Left ventricle myocardium superior (tissue), 1 donor: ENCODE measurements at regions not wholly inside any gene's neighbourhood (a gene's known extent, or its start where the extent isn't known, plus 50 kb on each side); places are given as distances from the start of the nearest gene placed in this dataset.
"Not testable (repeated sequence)": the region's sequence is repeated elsewhere in the genome, so short reads cannot be mapped to it uniquely, and the experiment has no call there.

Experiments
- ATAC-seq: fragments of 200-7000 bp; cut with Tn5 transposase; one replicate; pipeline ENCODE4 v1.9.1; 2020; ENCODE audit warnings: mild to moderate bottlenecking, moderate library complexity
- DNase-seq: peaks from one replicate; pipeline ENCODE4 v3.0.0-alpha.2; 2020
- intact Hi-C: fragments of 100-400 bp; cut with micrococcal nuclease; formaldehyde crosslinking; loops from one replicate; pipeline ENCODE4 v1.11.0; 2022
- donor health status: DM: no; HTN: yes; CAD: no; lungs with severe emphysema.

DNA sequence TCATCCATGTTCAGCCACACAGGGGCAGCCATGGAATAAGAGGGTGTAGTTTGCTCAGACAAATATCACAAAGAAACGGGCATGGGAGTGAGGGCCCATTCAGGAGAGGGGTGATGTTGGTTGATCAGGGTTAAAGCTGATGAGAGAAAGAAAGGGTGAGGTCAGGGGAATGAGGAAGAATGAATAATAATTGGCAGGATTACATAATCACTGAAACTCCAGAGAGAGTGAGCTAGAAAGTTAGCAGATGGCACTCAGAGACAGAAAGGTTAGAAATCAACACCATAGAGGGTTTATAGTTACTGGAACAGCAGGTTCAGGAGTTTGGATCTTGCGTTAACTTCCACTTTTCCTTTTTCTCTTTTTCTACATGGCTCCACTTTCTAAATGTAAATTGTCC lies 113.9 kb downstream of the TAF11L14 start:
- intact Hi-C loops: no loop called here
- DNase-seq: no peak
- no peak for ATAC-seq

DNA sequence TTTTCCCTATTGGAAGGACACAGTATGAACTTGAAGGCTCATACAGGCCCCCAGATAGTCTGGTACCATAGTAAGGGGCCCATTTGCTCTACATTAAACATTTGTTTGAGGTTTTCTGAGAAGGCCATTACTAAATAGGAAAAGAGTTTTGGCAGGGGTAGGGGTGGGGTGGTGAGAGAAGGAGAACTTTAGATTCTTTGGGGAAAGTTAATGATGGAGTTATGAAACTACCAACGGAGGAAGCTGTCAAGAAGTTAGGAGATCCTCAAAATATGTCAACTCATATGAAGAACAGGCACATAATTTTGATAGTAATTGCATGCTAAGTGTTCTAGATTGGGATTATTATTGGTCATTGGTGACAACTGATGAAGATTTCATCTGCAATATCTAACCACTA lies 114.7 kb downstream of the TAF11L14 start:
- intact Hi-C loops: no loop called here
- ATAC-seq: no peak

DNA sequence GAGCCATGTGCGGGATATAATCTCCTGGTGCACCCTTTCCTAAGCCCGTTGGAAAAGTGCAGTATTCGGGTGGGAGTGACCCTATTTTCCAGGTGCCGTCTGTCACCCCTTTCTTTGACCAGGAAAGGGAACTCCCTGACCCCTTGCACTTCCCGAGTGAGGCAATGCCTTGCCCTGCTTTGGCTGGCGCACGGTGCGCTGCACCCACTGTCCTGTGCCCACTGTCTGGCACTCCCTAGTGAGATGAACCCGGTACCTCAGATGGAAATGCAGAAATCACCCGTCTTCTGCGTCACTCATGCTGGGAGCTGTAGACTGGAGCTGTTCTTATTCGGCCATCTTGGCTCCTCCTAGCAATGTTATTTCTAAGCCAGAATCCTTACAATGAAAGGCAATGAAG lies 121.1 kb downstream of the TAF11L14 start:
- ATAC-seq, DNase-seq, intact Hi-C loops: not testable (repeated sequence)

More for the DNA sequence above, 114.7 kb downstream of the TAF11L14 start:
- no peak for DNase-seq

DNA sequence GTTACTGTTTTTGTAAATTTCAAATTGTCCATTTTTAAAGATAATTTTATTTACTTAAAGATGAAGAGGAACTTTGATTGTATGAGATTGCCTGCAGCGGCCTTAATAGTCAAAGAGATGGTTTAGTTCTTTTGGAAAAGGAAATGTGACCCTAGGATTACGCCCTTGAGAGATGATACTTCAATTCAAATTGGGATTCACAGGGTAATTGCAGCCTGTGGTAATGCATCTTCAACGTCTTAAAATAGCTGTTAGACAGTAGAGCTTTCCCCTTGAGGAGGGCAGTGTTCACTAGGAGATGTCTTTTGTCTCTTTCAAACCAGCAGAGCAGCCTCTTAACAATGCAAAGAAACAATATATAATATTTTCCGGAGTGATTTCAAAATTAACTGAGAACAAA lies 127.1 kb downstream of the TAF11L14 start:
- intact Hi-C loops: no loop called here
- DNase-seq: no peak
- no peak for ATAC-seq

DNA sequence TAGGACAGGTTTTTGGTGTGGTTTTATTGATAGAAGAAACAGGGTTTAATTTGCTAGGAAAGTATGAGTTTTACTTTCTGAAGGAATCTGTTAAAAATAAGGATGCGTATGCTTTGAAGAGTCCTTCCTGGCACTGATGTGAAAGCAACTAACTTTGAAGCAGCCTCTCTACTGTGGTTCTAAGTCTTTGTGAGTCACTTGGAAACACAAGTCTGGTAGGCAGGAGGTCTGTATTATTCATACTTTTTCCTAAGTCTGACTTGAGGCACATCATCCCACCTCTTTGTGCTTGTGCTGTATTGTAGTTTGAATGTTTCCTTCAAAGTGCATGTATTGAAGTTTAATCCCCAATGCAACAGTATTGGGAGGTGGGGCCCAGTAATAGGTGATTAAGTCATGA lies 129.0 kb downstream of the TAF11L14 start:
- intact Hi-C loops: no loop called here
- no peak for DNase-seq
- ATAC-seq: no peak

DNA sequence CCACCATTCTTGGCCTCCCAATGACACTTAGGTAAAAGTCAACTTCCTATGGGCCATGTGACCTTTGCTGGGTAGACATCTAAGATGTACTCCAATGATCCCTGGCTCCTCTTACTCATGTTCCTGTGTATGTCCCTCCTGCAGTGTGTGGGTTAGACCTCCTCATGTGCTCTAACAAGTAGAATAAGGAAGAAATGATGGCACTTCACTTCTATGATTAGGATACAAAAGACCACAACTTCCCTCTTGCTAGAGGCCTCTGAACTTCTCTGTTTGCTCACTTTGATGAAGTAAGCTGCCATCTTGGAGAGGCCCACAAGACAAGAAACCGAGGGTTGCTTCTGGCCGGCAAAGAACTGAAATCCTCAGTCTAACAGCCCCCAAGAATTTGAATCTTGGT lies 131.8 kb downstream of the TAF11L14 start:
- DNase-seq: no peak
- intact Hi-C loops: no loop called here
- ATAC-seq: no peak

DNA sequence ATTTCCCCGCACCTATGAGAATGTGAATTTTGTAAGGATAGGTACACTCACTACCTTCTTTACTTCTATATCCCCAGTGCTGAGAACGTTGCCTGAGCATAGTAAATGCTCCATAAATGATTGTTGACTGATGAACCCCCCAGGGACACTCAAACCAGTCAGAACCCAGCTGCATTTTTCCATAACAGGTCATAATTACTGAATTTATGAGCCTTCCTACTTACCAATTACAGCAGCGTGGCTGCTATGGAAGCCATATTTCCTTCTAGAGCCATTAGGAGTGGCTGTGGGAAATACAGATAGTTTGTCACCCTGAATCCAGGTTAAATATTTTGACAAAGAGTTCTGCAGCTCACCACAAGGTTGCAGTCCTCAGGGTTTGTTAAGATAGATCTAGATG lies 135.0 kb downstream of the TAF11L14 start:
- intact Hi-C loops: no loop called here
- ATAC-seq (no peak), DNase-seq (no peak)

DNA sequence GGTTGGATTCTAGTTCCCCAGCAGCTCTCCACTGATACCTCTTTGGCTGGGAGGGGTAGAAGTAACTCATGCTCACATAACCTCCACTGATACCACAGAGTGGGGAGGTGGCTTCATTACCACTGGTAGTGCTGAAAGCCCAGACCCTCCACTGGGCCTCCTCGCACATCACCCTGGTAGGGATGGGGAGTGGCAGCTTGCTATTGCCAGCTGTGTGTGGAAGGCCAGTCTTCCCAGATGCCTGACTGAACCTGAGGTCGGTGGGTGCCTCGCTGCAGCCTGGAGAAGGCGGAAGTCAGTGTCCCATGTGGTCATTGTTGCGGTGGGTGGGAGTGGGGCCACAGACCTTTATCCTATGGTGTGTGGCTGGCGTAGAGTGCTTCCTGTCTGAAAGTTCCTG lies 138.0 kb downstream of the TAF11L14 start:
- ATAC-seq (no peak), DNase-seq (no peak)
- intact Hi-C loops: no loop called here

DNA sequence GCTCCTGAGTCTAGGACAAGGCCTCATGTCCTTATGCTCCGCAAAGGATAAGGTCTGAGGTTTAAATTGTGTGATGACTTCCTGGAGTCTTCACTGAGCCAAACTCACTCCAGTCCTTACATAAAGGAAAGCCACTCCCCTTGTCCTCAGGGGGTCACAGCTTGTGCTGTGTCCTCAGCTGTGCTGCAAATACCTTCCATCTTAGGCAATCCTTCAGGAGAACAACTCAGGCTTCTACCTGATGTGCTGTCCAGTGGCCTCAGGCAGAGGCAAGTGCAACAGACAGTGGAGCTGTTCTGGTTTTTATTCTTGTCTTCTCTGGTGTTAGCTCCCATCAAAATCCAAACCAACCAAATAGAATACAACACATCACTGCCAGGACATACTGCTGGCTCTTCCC lies 151.5 kb downstream of the TAF11L14 start:
- DNase-seq (no peak), ATAC-seq (no peak)
- intact Hi-C loops: no loop called here

DNA sequence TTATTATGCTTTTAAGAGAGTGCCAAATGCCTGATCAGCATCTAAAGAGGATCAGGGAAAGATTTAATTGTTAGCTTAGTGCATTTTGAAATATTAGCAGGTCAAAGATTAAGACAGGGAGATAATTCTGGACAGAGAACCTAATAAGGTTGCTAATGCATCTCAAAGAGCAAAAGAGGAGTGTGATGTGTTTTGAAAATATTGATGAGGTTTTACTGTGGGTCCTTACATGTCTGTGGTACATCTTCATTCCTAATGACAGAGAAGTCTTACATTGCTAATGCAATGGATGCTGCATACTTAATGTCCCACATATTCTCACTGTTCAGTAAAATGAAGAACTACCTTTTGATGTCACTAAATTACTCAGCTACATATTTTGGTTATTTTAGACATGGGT lies 154.1 kb downstream of the TAF11L14 start:
- DNase-seq (no peak), ATAC-seq (no peak)
- intact Hi-C loops: no loop called here

DNA sequence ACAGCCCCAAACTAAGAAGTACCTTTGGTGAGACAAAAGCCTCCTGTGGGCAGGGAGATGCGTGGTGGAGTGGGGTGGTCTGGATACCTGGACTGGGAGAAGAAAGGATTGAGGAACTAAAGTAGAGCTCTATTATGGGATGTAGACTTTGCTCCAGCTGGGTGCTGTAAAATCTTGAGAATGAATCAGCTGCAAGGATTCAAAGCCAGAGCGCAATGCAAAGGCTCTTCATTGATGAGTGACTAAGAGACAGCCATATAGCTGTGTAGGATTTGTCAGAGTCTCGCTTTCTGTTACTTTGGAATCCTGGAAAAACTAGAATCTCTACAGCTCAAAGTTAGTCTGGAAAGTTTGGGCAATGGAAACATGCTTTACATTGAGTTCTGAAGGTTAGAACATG lies 159.9 kb downstream of the TAF11L14 start:
- intact Hi-C loops: no loop called here
- DNase-seq (no peak), ATAC-seq (no peak)

DNA sequence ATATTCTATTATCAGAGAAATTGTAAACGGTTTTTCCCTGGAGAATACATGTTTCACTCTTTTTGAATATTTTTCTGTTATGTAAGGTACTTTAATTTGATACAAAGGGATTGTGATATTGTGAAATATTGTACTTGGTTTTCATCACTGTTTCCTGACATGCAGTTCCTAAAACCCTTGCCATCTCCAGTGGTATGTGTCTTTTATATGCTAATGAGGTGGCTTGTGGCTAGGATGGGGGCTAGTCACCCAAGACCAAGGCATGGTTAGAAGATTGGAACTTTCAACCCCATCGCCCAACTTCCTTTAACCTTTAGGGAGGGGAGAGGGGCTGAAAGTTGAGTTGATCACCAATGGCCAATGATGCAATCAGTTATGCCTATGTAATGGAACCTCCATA lies 160.6 kb downstream of the TAF11L14 start:
- ATAC-seq (no peak), DNase-seq (no peak)
- intact Hi-C loops: no loop called here

DNA sequence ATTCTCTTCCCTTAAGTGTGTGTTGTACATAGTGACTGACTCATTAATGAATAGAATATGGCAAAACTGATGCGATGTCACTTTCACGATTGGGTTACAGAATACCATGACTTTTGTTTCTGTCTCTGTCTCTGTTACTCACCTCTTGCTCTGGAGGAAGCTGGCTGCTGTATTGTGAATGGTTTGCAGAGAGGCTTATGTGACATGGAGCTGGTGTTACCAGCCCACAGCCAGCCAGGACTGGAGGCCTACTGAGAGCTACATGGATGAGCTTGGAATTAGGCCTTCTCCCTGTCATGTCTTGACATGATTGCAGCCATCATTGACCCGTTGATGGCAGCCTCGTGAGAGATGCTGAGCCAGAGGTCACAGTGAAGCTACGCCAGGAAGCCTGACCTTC lies 161.9 kb downstream of the TAF11L14 start:
- intact Hi-C loops: no loop called here
- DNase-seq (no peak), ATAC-seq (no peak)

DNA sequence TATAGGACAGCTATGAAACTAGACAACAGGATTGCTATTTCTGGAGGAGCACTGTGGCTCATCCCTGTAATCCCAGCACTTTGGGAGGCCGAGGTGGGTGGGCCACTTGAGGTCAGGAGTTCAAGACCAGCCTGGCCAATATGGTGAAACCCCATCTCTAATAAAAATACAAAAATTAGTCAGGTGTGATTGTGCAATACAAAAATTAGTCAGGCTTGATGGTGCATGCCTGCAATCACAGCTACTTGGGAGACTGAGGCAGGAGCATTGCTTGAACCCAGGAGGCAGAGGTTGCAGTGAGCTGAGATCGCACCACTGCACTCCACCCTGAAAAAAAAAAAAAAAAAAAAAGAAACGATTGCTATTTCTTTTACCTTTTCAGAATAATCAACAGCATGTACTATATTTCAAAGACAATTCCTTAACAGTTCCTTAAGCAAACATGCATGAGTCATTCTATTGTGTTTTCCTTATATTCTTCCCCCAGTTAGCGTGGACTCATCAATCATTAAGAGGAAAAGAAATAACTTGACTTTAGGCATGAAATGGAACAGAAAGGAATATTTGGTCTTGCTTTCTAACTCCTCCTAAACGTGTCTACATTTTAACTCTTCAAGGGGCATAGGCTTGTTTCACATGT lies 162.6 kb downstream of the TAF11L14 start:
- ATAC-seq (no peak), DNase-seq (no peak)
- intact Hi-C loops: no loop called here

DNA sequence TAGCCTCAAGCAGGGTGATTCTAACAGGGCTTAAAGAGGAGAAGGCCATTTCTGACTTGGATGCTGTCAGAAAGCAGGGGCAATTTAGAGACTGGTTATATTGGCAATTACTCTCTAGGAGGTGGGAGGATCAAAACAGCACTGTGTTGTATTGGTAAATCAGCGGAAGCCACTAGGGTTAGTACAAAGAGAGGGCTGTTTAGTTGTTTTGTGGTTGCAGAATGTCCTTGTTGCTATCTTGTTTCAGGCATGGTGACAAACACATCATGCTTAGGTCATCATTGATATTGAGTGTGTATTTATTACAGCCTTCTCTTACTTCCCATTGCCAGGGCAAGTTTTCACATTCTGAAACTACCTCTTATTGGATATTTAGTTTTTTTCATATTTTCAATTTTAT lies 165.3 kb downstream of the TAF11L14 start:
- intact Hi-C loops: no loop called here
- DNase-seq: no peak
- no peak for ATAC-seq

DNA sequence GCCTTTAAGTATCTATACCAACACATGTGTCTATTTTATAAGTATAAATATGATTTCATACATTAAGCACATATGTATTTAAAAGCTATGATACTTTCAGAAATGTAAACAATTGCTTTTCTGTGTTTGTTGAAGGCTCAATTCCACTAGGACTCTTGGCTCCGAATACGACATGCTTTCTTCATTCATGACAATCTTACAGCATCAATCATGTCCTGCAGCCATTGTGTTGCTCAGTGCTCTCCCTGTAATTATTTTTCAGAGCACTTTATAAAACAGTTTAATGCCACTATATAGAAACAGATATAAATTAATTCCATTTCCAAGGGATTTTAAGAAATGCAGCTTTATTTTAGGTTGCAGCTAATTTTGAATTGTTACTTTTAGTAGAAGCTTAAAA lies 167.3 kb downstream of the TAF11L14 start:
- no peak for ATAC-seq
- intact Hi-C loops: no loop called here

DNA sequence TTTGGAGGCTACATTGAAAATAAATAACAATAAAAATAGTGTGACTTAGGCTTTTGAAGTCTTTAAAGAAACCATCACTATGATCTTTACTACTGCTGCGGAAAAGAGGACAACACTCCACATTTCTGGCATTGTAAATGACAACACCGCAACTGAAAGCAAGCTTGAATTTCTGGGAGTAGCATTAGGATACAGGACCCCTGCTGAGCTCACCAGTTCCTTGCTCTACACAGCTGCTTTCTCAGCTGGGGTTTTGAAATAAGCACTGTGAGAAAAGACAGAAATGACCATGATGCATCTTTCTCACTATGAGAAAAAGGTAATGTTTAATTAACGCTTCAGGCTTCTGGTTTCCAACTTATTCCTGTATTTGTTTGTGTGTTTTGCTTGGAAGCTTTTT lies 168.0 kb downstream of the TAF11L14 start:
- no peak for ATAC-seq
- no peak for DNase-seq
- intact Hi-C loops: no loop called here

More for the DNA sequence above, 167.3 kb downstream of the TAF11L14 start:
- no peak for DNase-seq

DNA sequence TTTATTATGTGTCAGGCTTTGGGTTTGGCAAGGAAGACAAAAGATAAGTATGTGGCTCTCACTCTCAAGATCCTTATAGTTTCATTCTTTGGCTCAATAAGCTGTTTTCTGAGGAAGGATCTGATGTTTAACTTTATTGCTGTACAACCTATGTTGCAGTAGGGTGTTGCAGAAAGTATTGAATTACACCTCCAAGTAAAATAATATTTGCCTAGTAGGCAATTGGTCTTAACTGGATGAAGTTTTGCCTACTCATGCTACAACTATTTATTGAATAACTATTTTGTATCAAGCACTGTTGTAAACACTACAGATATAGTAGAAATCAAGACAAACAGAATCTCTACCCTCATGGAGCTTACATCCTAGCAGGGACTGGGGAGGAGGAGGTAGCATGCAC lies 169.7 kb downstream of the TAF11L14 start:
- no peak for DNase-seq
- ATAC-seq: no peak
- intact Hi-C loops: no loop called here

DNA sequence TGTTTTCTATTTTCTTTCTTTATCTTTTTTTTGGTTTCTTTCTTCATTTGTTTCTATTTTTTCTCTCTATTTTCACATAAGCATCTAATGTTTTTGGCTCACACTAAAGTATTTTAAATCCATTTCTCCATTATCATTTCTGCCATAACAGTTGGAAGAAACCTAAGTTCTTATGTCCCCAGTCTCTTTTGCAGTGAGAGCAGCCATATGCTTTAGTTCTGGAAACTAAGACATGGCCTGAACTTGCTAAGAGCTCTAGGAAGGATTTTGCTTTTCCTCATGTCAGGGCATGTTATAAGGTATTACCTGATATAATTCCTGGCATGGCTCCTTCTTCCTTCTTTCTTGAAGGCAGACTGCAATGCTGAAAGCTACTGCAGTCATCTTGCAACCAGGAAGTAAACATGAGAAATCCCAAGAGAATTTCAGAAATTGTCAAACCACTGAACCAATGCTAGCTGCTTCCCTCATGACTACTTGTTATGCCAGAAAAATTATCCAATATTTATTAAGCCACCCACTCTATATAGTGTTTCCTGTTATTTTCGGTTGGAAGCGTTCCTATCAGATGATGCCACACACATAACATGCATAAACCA lies 171.1 kb downstream of the TAF11L14 start:
- intact Hi-C loops: no loop called here
- DNase-seq (no peak), ATAC-seq (no peak)

DNA sequence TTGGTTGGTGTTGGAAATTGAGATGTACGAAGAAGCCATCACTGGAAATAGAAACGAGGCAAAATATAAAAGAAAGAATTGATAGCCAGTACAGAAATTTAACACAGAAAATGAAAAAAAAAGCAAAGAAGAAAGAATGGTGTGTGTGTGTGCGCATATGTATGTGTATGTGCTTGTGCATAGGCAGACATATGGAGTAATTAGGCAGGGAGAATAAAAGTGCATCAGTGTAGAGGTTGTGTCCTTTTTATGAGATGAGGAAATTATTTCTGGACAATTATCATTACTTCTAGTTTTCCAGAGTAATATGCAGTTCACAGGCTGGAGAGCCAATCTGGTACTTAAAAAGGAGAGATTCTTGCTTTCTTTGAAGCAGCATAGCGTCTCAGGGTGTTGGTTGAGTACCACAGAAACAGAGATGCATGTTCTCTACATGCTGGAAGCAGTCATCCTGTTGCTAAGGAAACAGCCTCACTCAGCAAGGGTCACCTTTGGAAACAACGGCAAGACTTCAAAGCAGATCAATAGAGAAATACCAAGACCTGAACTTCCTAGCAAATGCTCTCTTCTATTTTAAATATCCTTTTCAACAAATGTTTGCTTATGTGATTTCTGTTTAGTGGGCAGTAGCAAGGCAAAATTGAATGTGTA lies 172.7 kb downstream of the TAF11L14 start:
- no peak for ATAC-seq
- no peak for DNase-seq
- intact Hi-C loops: no loop called here

DNA sequence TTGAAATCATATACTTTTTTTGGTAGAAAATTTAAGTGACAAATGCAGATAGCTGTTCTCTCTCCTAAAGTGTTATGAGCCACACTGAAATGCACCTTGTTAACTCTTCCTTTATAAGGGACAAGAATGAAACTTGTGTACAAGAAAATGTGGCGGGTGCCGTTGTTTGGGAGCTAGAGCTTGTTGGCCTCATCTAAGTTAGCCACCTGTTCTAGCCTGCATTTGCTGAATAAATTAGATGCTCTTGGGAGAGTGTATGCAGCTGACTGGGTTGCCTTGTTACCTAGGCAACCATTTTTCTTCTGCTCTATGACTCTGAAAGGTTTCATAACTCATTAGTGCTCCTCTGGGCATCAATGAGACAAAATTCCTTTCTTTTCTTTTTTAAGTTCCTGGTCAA lies 174.3 kb downstream of the TAF11L14 start:
- ATAC-seq: no peak
- no peak for DNase-seq
- intact Hi-C loops: no loop called here
